Suppressor macrophage treated with lipopolysaccharide for 1 hour (primary cell): ENCODE measurements at regions not wholly inside any gene's neighbourhood (a gene's known extent, or its start where the extent isn't known, plus 50 kb on each side); places are given as distances from the start of the nearest gene placed in this dataset.
"Not testable (repeated sequence)": the region's sequence is repeated elsewhere in the genome, so short reads cannot be mapped to it uniquely, and the experiment has no call there.

Source experiments
- DNase-seq, 3 donors: peaks; one replicate each; pipeline ENCODE4 v3.0.0-alpha.2; 2020 to 2022

DNA sequence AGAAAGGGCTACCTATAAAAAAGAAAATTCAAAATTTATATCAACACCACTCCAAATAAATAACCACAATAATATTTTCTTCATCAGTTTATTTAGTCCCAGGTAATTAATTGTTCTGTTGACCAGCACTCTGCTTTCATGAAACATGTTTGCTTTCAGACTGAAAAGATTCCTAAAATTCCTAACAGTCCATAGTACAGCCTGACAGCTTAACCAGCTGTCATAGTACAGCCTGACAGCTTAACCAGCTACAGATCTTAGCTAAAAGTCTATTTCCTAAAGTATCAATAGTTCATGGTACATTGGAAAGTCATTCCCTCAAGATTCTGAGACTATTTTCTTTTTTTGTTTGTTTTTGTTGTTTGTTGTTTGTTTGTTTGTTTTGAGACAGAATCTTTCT lies 144.1 kb upstream of the DDX53 start:
- no peak for DNase-seq

- DNase-seq = no peak
Measured at GRCh38 chrX:22859642-22860041, 140.1 kb upstream of the DDX53 start.

GRCh38 chrX:22866801-22867200 lies 133.0 kb upstream of the DDX53 start:
- DNase-seq = not testable (repeated sequence)

DNA sequence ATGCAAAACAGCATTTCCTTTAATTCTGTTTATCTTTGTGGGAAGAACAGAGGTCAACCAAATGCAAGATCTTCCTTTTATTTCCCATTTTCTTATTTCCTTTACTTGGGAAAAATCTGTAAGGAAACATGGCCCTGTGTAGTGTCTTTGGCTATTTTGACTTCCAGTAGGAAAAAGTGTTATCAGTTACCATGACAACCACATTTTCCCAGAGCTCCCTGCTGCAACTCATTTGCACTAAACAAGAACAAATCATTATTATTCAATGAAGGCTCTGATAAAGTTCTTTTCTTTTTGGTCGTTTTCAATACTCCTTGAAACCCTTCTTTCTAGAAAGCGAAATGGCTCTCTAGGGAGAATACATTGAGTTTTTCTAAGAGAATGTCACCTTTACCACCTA lies 117.2 kb upstream of the DDX53 start:
- DNase-seq = no peak

DNA sequence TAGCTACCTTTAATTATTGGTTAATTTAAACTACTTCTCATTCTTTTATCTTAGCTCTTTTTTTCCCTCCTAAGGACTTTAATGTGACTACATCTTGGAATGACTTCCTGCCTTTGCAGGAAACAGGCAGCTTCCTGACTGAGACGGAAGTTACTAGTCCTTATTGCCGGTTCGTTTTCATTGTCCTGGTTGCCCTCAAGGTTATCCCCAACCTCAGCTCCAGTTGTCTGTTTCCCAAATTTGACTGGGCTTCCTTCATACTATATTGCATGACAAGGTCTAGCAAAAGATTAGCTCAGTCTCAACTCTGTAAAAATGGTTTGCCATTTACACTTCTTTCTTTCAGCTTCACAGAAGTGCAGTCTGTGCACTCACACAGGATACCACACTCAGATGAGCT lies 109.9 kb upstream of the DDX53 start:
- no peak for DNase-seq

DNA sequence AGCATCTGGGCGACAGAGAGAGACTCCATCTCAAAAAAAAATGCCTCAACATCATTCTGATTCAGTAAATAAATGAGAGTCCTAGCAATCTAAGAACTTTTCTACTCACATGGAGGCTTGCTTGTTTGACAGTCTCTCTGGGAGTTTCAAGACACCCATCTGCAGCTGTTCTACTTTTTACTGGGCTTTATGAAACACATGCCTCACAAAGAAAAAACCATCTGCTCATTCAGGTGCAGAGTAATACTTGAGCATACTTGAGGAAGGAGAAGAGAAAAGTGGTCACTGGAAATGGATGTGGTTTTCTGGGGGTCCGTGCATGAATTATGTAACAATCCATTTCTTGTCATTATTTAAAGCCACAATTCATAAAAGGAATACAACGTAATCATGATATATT lies 87.1 kb upstream of the DDX53 start:
- no peak for DNase-seq

DNA sequence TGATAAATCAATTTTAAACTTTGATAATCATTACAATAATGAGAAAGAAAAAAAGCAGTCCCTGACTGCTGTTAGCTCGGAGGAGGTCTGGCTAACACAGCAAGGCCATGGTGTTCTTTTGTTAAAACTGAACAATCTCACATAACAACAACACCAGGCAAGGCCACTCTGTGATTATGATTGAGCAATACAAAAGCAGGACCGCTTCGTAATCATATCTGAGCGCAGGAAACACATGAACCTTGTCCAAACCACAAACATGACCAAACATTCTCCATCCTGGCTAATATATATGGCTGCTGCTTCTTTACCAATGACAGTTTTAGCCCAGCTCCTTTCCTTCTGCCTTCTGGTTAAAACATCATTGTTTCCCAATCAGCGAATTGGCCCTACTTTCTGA lies 76.8 kb upstream of the DDX53 start:
- DNase-seq = no peak

GRCh38 chrX:22934640-22935039 lies 65.1 kb upstream of the DDX53 start:
- DNase-seq = no peak

- no peak for DNase-seq
Measured at GRCh38 chrX:22944945-22945344, 54.8 kb upstream of the DDX53 start.
